Lower leg skin (tissue), 3 donors: ENCODE measurements at regions not wholly inside any gene's neighbourhood (a gene's known extent, or its start where the extent isn't known, plus 50 kb on each side); places are given as distances from the start of the nearest gene placed in this dataset.

Source experiments
- POLR2A ChIP-seq, 2 donors: fragments of 450-650 bp; IDR thresholded peaks; one replicate each; pipeline ENCODE4 v1.6.1; 2016 to 2017; ENCODE audit warnings: antibody characterized with exemption in 2 of 2, mild to moderate bottlenecking in 1 of 2, moderate library complexity in 1 of 2
- TF ChIP-seq, protein P1 (sequence below), 3 donors: fragments of 450-650 bp; IDR thresholded peaks; one replicate each; pipeline ENCODE4 v1.5.1; 2016; ENCODE audit warnings: antibody characterized with exemption in 3 of 3, mild to moderate bottlenecking in 3 of 3, moderate library complexity in 2 of 3

DNA sequence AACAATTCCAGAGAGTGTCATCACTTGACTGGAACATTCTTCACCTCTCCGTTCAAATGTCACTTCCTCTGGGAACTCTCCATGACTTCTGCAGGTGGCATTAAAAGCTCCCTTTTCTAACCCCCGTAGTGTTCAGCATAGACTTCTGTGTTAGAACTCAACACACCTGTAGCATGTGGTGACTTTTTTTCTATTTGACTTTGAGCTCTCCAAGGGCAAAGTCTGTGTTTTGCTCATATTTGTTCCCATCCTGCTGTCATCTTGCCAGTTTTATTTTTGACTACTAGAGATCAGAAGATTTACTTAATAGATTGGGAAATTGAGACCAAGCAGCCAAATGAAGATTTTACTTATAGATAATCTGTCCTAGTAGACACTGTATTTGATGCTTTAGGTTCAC is 367.1 kb downstream of the INSC start:
- no peak for TF ChIP-seq POLR2A (IDR thresholded peaks at IDR 0.05)
- TF ChIP-seq, protein P1, sequence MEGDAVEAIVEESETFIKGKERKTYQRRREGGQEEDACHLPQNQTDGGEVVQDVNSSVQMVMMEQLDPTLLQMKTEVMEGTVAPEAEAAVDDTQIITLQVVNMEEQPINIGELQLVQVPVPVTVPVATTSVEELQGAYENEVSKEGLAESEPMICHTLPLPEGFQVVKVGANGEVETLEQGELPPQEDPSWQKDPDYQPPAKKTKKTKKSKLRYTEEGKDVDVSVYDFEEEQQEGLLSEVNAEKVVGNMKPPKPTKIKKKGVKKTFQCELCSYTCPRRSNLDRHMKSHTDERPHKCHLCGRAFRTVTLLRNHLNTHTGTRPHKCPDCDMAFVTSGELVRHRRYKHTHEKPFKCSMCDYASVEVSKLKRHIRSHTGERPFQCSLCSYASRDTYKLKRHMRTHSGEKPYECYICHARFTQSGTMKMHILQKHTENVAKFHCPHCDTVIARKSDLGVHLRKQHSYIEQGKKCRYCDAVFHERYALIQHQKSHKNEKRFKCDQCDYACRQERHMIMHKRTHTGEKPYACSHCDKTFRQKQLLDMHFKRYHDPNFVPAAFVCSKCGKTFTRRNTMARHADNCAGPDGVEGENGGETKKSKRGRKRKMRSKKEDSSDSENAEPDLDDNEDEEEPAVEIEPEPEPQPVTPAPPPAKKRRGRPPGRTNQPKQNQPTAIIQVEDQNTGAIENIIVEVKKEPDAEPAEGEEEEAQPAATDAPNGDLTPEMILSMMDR (IDR thresholded peaks at IDR 0.05) = no peak
